Chondrocyte (in vitro differentiated cells): ENCODE measurements at regions not wholly inside any gene's neighbourhood (a gene's known extent, or its start where the extent isn't known, plus 50 kb on each side); places are given as distances from the start of the nearest gene placed in this dataset.

Source experiments
- DNase-seq: peaks from one replicate; pipeline ENCODE4 v3.0.0; 2021; ENCODE audit warnings: mixed read lengths, low spot score
- H3K27ac Mint-ChIP-seq: one replicate; pipeline ENCODE4 v1.8.0; 2021; ENCODE audit warnings: mild to moderate bottlenecking, moderate library complexity, mixed read lengths; ENCODE audit not compliant: unreplicated experiment
- H3K27me3 Mint-ChIP-seq: 2 replicates; pipeline ENCODE4 v1.8.0; 2021; ENCODE audit warnings: low read depth, mixed read lengths
- H3K36me3 Mint-ChIP-seq: 2 replicates; pipeline ENCODE4 v1.8.0; 2021; ENCODE audit warnings: low read depth, mixed read lengths
- H3K4me1 Mint-ChIP-seq: 2 replicates; pipeline ENCODE4 v1.8.0; 2021; ENCODE audit warnings: low read depth, mild to moderate bottlenecking, mixed read lengths
- H3K4me3 Mint-ChIP-seq: one replicate; pipeline ENCODE4 v1.8.0; 2021; ENCODE audit warnings: mild to moderate bottlenecking, moderate library complexity, mixed read lengths; ENCODE audit not compliant: unreplicated experiment
- H3K9me3 Mint-ChIP-seq: 2 replicates; pipeline ENCODE4 v1.8.0; 2021; ENCODE audit warnings: low read depth, mixed read lengths
- TF ChIP-seq, protein P1 (sequence below): fragments of 200-600 bp; sonication (generic); IDR thresholded peaks from 2 replicates; pipeline ENCODE4 v1.5.0; 2021; ENCODE audit warnings: antibody characterized with exemption, mild to moderate bottlenecking, moderate library complexity

DNA sequence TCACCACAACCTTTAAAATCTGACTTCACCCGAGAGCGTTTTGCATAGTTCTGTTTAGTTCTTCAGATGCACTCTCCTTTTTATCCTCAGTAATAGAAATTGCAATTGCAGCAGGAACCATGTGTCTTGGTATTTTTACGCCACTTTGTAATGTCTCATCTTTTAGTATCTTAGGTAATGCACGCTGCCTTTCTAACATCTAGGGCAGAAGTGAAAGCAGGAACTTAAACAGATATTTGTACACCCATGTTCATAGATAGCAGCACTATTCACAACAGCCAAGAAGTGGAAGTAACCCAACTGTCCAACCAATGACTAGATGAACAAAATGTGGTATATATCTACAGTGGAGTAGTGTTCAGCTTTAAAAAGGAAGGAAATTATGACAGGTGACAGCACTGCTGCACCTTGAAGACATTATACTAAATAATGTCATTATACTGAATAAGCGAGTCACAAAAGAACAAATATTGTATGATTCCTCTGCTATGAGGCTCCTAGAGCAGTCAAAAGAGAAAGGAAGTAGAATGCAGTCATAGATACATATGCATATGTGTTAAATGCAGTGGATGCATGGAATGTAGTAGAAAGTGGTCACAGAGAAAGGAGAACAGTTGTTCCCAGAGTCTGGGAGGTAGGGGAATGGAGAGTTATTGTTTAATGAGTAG, 105.9 kb upstream of the GJB6 start:
- no peak overlapping the region for H3K4me3 Mint-ChIP-seq
- TF ChIP-seq, protein P1, sequence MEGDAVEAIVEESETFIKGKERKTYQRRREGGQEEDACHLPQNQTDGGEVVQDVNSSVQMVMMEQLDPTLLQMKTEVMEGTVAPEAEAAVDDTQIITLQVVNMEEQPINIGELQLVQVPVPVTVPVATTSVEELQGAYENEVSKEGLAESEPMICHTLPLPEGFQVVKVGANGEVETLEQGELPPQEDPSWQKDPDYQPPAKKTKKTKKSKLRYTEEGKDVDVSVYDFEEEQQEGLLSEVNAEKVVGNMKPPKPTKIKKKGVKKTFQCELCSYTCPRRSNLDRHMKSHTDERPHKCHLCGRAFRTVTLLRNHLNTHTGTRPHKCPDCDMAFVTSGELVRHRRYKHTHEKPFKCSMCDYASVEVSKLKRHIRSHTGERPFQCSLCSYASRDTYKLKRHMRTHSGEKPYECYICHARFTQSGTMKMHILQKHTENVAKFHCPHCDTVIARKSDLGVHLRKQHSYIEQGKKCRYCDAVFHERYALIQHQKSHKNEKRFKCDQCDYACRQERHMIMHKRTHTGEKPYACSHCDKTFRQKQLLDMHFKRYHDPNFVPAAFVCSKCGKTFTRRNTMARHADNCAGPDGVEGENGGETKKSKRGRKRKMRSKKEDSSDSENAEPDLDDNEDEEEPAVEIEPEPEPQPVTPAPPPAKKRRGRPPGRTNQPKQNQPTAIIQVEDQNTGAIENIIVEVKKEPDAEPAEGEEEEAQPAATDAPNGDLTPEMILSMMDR, result no peak
- H3K27me3 Mint-ChIP-seq, result peaks cover 37% of the 10 kb centered on the region
- no peaks in the 10 kb centered on the region for H3K9me3 Mint-ChIP-seq
- DNase-seq, result no peak
- no peak overlapping the region for H3K27ac Mint-ChIP-seq
- no peaks in the 10 kb centered on the region for H3K36me3 Mint-ChIP-seq
- H3K4me1 Mint-ChIP-seq, result no peaks in the 10 kb centered on the region

DNA sequence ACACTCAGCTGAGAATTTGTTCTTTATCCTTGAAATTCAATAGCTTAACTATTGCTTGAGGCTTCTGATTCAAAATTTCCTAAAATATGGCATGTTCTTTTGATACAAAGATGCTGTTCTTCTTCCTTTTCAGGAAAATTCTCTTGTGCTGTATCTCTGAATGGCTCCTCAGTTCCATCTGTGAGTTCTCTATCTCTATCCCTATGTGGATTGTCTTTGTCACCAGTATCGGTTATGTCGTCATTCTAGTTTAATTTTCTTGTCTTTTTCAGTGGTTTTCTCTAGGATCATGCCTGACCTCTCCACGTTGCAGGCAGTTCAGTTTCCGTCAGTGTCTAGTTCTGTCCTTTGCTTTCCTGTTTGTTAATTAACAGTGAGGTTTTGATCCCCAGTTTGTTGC, 104.6 kb upstream of the GJB6 start:
- peaks cover 47% of the 10 kb centered on the region for H3K27me3 Mint-ChIP-seq
- no peak overlapping the region for H3K4me3 Mint-ChIP-seq
- H3K9me3 Mint-ChIP-seq, result no peaks in the 10 kb centered on the region
- TF ChIP-seq, protein P1, result no peak
- no peaks in the 10 kb centered on the region for H3K36me3 Mint-ChIP-seq
- no peaks in the 10 kb centered on the region for H3K4me1 Mint-ChIP-seq
- H3K27ac Mint-ChIP-seq, result no peak overlapping the region
- no peak for DNase-seq

DNA sequence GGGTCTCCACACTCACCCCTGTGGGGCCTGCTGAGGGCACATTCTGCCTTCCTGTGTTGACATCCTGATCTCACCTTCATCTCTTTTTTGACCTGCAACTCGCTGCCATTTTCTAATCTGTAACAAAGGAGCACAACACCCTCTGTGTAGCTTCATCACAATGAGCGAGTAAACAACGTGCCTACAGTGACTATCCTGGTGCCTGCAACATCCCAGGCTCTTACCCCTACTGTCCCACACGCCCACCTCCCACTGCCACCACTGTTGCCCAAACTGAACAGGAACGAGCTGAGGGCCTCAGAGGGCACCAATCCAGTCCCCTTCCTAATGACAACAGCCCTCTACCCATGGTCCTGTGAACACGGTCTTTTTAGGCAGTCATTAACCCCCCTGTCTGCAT, 102.2 kb upstream of the GJB6 start:
- TF ChIP-seq, protein P1, result no peak
- H3K36me3 Mint-ChIP-seq, result no peaks in the 10 kb centered on the region
- H3K4me1 Mint-ChIP-seq, result no peaks in the 10 kb centered on the region
- H3K27me3 Mint-ChIP-seq, result peaks cover 55% of the 10 kb centered on the region
- H3K4me3 Mint-ChIP-seq, result no peak overlapping the region
- H3K27ac Mint-ChIP-seq, result no peak overlapping the region
- DNase-seq, result no peak
- H3K9me3 Mint-ChIP-seq, result peaks cover 12% of the 10 kb centered on the region

DNA sequence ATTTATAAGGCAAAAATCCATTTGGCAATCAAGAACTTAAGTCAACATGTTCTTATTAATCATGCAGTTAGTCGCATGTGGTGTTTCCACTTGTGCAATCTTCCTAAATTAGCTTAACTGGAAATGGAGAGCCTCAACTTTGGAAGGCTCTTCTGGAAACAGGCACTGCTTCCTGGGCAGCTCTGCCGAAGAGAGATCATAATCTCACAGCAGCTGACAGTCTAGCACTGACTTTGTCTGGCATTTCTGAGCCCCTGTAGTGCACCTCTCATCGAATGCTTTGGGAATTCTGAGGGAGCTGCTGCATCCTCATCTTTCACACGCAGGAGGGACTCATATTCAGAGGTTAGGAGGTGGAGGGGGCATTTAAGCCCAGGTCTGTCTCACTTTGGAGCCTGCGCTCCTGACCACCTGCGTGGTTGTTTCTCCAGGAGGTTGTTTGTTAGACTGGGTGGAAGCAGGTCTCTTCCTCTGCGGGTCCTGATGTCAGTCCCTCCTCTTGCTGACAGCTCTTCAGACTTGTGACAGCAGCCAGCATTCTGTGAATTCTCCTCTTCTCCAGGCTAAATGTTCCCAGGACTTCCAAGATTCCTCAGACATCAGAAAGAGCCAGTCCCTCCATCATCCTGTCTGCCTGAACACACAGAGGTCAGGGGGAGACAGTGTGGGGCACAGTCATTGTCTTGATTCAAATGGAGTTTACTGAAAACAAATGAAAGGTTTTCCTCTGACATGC, 100.4 kb upstream of the GJB6 start:
- Mint-ChIP-seq H3K4me1 (no peaks in the 10 kb centered on the region), H3K36me3 (peaks cover 4% of the 10 kb centered on the region), H3K9me3 (peaks cover 22% of the 10 kb centered on the region), H3K4me3 (no peak overlapping the region), H3K27ac (peak overlapping the region; percentile 20), H3K27me3 (peaks cover 63% of the 10 kb centered on the region)
- no peak for DNase-seq
- TF ChIP-seq, protein P1, result no peak

DNA sequence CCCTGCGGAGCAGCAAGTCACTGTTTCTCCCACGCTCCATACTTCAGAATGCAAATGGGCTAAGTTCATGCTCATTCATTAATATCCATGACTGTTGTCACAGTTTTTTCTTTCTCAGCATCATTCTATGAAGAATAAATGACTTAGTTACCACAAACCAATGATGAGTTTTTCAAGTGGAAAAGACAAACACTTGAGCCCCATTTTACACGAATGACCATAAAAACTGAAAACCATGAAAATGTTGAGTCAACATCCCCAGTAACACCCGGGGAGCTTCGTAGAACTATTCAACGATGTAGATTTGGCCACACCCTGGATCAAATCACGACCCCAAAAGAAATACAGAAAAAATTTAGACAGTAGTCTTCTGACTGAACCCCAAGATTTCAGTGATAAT, 99.8 kb upstream of the GJB6 start:
- Mint-ChIP-seq H3K27ac (no peak overlapping the region), H3K4me3 (no peak overlapping the region), H3K27me3 (peaks cover 61% of the 10 kb centered on the region), H3K36me3 (peaks cover 4% of the 10 kb centered on the region), H3K4me1 (no peaks in the 10 kb centered on the region), H3K9me3 (peaks cover 24% of the 10 kb centered on the region)
- DNase-seq, result no peak
- TF ChIP-seq, protein P1, result no peak
